ENCODE measurements at regions not wholly inside any gene's neighbourhood (a gene's known extent, or its start where the extent isn't known, plus 50 kb on each side); places are given as distances from the start of the nearest gene placed in this dataset.

DNA sequence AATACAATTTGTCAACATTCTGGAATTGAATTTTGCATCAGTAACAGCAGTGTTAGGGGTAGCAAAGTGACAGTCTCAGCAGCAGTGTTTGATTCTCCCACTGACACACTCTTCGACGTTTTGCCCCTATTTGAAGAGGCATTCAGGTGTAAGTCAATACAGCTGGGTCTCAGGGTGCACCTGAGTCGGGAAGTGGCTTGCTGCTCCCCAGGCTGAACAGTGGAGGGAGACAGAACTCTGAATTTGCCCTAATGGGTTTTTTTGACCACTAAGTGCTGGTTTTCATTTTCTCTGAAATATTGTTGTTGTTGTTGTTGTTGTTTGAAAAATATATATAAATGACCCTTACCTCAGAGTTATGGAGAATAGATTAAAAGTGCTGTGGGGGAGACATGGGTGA lies 223.2 kb downstream of the TLR4 start:
- TF ChIP-seq ZNF114 (tag by site-specific recombination; IDR thresholded peaks at IDR 0.05) = no peak
- no peak for TF ChIP-seq ZNF571 (tag by site-specific recombination; IDR thresholded peaks at IDR 0.05)
- TF ChIP-seq ZNF174 (tag by site-specific recombination; IDR thresholded peaks at IDR 0.05) = no peak
- no peak for TF ChIP-seq ZNF747 (tag by site-specific recombination; IDR thresholded peaks at IDR 0.05)
- TF ChIP-seq ZNF404 (tag by site-specific recombination; IDR thresholded peaks at IDR 0.05) = no peak
- no peak for TF ChIP-seq ZNF169 (tag by site-specific recombination; IDR thresholded peaks at IDR 0.05)
- TF ChIP-seq ZNF555 (tag by site-specific recombination; conservative IDR thresholded peaks at IDR 0.05) = no peak
- no peak for TF ChIP-seq TRIM28 (IDR thresholded peaks at IDR 0.05; ENCODE audit: borderline replicate concordance, low read length)
- TF ChIP-seq MZF1 (tag by site-specific recombination; IDR thresholded peaks at IDR 0.05; ENCODE audit: borderline replicate concordance) = no peak
- TF ChIP-seq ZNF175 (tag by site-specific recombination; IDR thresholded peaks at IDR 0.05) = no peak
- no peak for TF ChIP-seq ZNF785 (tag by site-specific recombination; IDR thresholded peaks at IDR 0.05)
- TF ChIP-seq ZNF292 (tag by site-specific recombination; IDR thresholded peaks at IDR 0.05; ENCODE audit: borderline replicate concordance, low read depth) = no peak
- TF ChIP-seq, protein P1, sequence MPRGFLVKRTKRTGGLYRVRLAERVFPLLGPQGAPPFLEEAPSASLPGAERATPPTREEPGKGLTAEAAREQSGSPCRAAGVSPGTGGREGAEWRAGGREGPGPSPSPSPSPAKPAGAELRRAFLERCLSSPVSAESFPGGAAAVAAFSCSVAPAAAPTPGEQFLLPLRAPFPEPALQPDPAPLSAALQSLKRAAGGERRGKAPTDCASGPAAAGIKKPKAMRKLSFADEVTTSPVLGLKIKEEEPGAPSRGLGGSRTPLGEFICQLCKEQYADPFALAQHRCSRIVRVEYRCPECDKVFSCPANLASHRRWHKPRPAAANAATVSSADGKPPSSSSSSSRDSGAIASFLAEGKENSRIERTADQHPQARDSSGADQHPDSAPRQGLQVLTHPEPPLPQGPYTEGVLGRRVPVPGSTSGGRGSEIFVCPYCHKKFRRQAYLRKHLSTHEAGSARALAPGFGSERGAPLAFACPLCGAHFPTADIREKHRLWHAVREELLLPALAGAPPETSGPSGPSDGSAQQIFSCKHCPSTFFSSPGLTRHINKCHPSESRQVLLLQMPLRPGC (tag by site-specific recombination; IDR thresholded peaks at IDR 0.05) = no peak
- TF ChIP-seq, protein P2, sequence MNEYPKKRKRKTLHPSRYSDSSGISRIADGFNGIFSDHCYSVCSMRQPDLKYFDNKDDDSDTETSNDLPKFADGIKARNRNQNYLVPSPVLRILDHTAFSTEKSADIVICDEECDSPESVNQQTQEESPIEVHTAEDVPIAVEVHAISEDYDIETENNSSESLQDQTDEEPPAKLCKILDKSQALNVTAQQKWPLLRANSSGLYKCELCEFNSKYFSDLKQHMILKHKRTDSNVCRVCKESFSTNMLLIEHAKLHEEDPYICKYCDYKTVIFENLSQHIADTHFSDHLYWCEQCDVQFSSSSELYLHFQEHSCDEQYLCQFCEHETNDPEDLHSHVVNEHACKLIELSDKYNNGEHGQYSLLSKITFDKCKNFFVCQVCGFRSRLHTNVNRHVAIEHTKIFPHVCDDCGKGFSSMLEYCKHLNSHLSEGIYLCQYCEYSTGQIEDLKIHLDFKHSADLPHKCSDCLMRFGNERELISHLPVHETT (tag by site-specific recombination; IDR thresholded peaks at IDR 0.05) = no peak
- TF ChIP-seq, protein P3, sequence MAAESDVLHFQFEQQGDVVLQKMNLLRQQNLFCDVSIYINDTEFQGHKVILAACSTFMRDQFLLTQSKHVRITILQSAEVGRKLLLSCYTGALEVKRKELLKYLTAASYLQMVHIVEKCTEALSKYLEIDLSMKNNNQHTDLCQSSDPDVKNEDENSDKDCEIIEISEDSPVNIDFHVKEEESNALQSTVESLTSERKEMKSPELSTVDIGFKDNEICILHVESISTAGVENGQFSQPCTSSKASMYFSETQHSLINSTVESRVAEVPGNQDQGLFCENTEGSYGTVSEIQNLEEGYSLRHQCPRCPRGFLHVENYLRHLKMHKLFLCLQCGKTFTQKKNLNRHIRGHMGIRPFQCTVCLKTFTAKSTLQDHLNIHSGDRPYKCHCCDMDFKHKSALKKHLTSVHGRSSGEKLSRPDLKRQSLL (tag by site-specific recombination; IDR thresholded peaks at IDR 0.05) = no peak
- TF ChIP-seq SCRT1 (tag by site-specific recombination; IDR thresholded peaks at IDR 0.05; ENCODE audit: borderline replicate concordance) = no peak
- TF ChIP-seq, protein P4, sequence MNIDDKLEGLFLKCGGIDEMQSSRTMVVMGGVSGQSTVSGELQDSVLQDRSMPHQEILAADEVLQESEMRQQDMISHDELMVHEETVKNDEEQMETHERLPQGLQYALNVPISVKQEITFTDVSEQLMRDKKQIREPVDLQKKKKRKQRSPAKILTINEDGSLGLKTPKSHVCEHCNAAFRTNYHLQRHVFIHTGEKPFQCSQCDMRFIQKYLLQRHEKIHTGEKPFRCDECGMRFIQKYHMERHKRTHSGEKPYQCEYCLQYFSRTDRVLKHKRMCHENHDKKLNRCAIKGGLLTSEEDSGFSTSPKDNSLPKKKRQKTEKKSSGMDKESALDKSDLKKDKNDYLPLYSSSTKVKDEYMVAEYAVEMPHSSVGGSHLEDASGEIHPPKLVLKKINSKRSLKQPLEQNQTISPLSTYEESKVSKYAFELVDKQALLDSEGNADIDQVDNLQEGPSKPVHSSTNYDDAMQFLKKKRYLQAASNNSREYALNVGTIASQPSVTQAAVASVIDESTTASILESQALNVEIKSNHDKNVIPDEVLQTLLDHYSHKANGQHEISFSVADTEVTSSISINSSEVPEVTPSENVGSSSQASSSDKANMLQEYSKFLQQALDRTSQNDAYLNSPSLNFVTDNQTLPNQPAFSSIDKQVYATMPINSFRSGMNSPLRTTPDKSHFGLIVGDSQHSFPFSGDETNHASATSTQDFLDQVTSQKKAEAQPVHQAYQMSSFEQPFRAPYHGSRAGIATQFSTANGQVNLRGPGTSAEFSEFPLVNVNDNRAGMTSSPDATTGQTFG (tag by site-specific recombination; IDR thresholded peaks at IDR 0.05; ENCODE audit: borderline replicate concordance) = no peak
- TF ChIP-seq, protein P5, sequence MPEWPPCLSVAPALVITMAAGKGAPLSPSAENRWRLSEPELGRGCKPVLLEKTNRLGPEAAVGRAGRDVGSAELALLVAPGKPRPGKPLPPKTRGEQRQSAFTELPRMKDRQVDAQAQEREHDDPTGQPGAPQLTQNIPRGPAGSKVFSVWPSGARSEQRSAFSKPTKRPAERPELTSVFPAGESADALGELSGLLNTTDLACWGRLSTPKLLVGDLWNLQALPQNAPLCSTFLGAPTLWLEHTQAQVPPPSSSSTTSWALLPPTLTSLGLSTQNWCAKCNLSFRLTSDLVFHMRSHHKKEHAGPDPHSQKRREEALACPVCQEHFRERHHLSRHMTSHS (tag by site-specific recombination; IDR thresholded peaks at IDR 0.05) = no peak
- TF ChIP-seq ZNF473 (tag by site-specific recombination; IDR thresholded peaks at IDR 0.05) = no peak
- TF ChIP-seq GLIS2 (tag by site-specific recombination; IDR thresholded peaks at IDR 0.05) = no peak
- ChIA-PET POLR2A (no interaction called here), CTCF (interaction anchor here (0.6 to 0.9 kb wide), 3 partner anchors 283 to 1475 kb away, joined by 3 to 5 read pairs (median 4); no protein-coding TSS in a partner anchor)
- Histone ChIP-seq H3K9me3 (ENCODE audit: control insufficient read depth, insufficient read depth, low read depth, low read length) (no peaks in the 10 kb centered on the region), H3K36me3 (ENCODE audit: control insufficient read depth in 2 of 2, insufficient read depth in 1 of 2, low read length in 2 of 2) (no peaks in the 10 kb centered on the region), H3K27ac (ENCODE audit: extremely low read depth, low read depth, low read length) (no peak overlapping the region), H3K4me3 (ENCODE audit: low read depth, low read length) (no peak overlapping the region), H3K4me1 (ENCODE audit: control insufficient read depth, insufficient read depth, low read length) (no peaks in the 10 kb centered on the region)

Measured in HEK293 (cell line).